SK-N-SH (cell line): ENCODE measurements at regions not wholly inside any gene's neighbourhood (a gene's known extent, or its start where the extent isn't known, plus 50 kb on each side); places are given as distances from the start of the nearest gene placed in this dataset.
A peak's percentile ranks its signal among the peaks of the same experiment; 100 is the strongest.
"Not testable (repeated sequence)": the region's sequence is repeated elsewhere in the genome, so short reads cannot be mapped to it uniquely, and the experiment has no call there.

Source experiments
- CTCF ChIA-PET: fragments of 300-600, 350-600 bp; formaldehyde crosslinking; extraction: SDS; loops from one replicate; lab custom pipeline; 2021; lab: Yijun Ruan, JAX
- POLR2A ChIA-PET: fragments of 350-600 bp; sonication (Branson Sonifier 250); formaldehyde crosslinking; extraction: SDS; loops from one replicate; lab custom pipeline; 2020; ENCODE audit warnings: antibody characterized with exemption, inconsistent platforms; lab: Yijun Ruan, JAX
- DNase-seq: peaks from one replicate; pipeline ENCODE4 v3.0.0; 2012
- H2AFZ ChIP-seq: fragments of 200-600 bp; sonication (generic); 2 replicates; pipeline ENCODE4 v1.8.1; 2016; ENCODE audit warnings: antibody characterized with exemption, mild to moderate bottlenecking, low read depth
- H3F3A ChIP-seq: fragments of 200-600 bp; sonication (generic); replicated peaks from 2 replicates; pipeline ENCODE3; 2016; ENCODE audit warnings: antibody characterized with exemption, mild to moderate bottlenecking; ENCODE audit not compliant: insufficient read depth
- H3K27ac ChIP-seq, 2 experiments: fragments of 200-500 bp in 1 of 2; fragments of 200-600 bp in 1 of 2; sonication (Bioruptor generic) in 1 of 2; sonication (generic), shearing (Covaris generic) in 1 of 2; 2 replicates each; pipeline versions ENCODE4 v1.5.1 to v1.6.1; 2014 to 2016; ENCODE audit warnings: low read depth in 2 of 2, inconsistent platforms in 1 of 2, low read length in 1 of 2, mild to moderate bottlenecking in 1 of 2, mixed read lengths in 1 of 2
- H3K27me3 ChIP-seq: fragments of 200-600 bp; sonication (generic), shearing (Covaris generic); 2 replicates; pipeline ENCODE4 v1.6.1; 2016; ENCODE audit warnings: mixed run types; ENCODE audit not compliant: insufficient read depth
- H3K36me3 ChIP-seq, 2 experiments: fragments of 200-500 bp in 1 of 2; fragments of 200-600 bp in 1 of 2; sonication (Bioruptor generic) in 1 of 2; sonication (generic) in 1 of 2; replicated peaks in 1 of 2; 2 replicates each; pipeline versions ENCODE3 to v1.5.1; 2014 to 2016; ENCODE audit warnings: low read length in 1 of 2, mild to moderate bottlenecking in 1 of 2; ENCODE audit not compliant: insufficient read depth in 2 of 2, control insufficient read depth in 1 of 2
- H3K4me1 ChIP-seq, 2 experiments: fragments of 200-500 bp in 1 of 2; fragments of 200-600 bp in 1 of 2; sonication (Bioruptor generic) in 1 of 2; sonication (generic), shearing (Covaris generic) in 1 of 2; 2 replicates each; pipeline versions ENCODE4 v1.5.1 to v1.6.1; 2014 to 2016; ENCODE audit warnings: low read depth in 1 of 2, low read length in 1 of 2, mixed run types in 1 of 2; ENCODE audit not compliant: insufficient read depth in 2 of 2, control insufficient read depth in 1 of 2
- H3K4me2 ChIP-seq: fragments of 200-600 bp; sonication (generic), shearing (Covaris generic); 2 replicates; pipeline ENCODE4 v1.6.1; 2017; ENCODE audit warnings: mixed run types
- H3K4me3 ChIP-seq, 2 experiments: fragments of 200-500 bp in 1 of 2; fragments of 200-600 bp in 1 of 2; sonication (Bioruptor generic) in 1 of 2; sonication (generic), shearing (Covaris generic) in 1 of 2; 2 replicates each; pipeline versions ENCODE4 v1.5.1 to v1.8.1; 2014 to 2016; ENCODE audit warnings: low read depth in 2 of 2, inconsistent platforms in 1 of 2, low read length in 1 of 2, mild to moderate bottlenecking in 1 of 2, mixed read lengths in 1 of 2, moderate library complexity in 1 of 2
- H3K79me2 ChIP-seq: fragments of 200-600 bp; sonication (generic); 2 replicates; pipeline ENCODE4 v1.8.1; 2017; ENCODE audit warnings: mild to moderate bottlenecking; ENCODE audit not compliant: insufficient read depth
- H3K9ac ChIP-seq: fragments of 200-600 bp; sonication (generic); 2 replicates; pipeline ENCODE4 v1.6.1; 2017; ENCODE audit warnings: mixed run types
- H3K9me2 ChIP-seq: fragments of 200-600 bp; sonication (generic); 2 replicates; pipeline ENCODE4 v1.6.1; 2017; ENCODE audit warnings: mixed run types
- H3K9me3 ChIP-seq: fragments of 200-600 bp; sonication (generic); 2 replicates; pipeline ENCODE4 v1.6.1; 2017; ENCODE audit warnings: mixed run types, mild to moderate bottlenecking, moderate library complexity
- H4K20me1 ChIP-seq: fragments of 200-600 bp; sonication (generic); 2 replicates; pipeline ENCODE4 v1.6.1; 2017; ENCODE audit warnings: mild to moderate bottlenecking, mixed run types; ENCODE audit not compliant: insufficient read depth
- ELF1 ChIP-seq: IDR thresholded peaks from 2 replicates; pipeline ENCODE4 v1.4.0; 2012
- EP300 ChIP-seq, 2 experiments: IDR thresholded peaks; 2 replicates each; pipeline versions ENCODE4 v1.4.0 to v1.6.1; 2012; ENCODE audit warnings: borderline replicate concordance in 1 of 2, low read depth in 1 of 2, low read length in 1 of 2
- FOSL2 ChIP-seq: IDR thresholded peaks from 2 replicates; pipeline ENCODE4 v1.4.0; 2012; ENCODE audit warnings: low read depth, mild to moderate bottlenecking, moderate library complexity, borderline replicate concordance
- FOXJ3 ChIP-seq: sonication (generic); formaldehyde crosslinking; IDR thresholded peaks from 2 replicates; pipeline ENCODE4 v1.5.1; 2020; ENCODE audit warnings: mild to moderate bottlenecking, missing genetic modification reagents
- FOXM1 ChIP-seq: IDR thresholded peaks from 2 replicates; pipeline ENCODE4 v1.4.0; 2012; ENCODE audit warnings: low read depth, mild to moderate bottlenecking
- GATA2 ChIP-seq: sonication (generic); formaldehyde crosslinking; IDR thresholded peaks from 2 replicates; pipeline ENCODE4 v1.5.0; 2020; ENCODE audit warnings: mild to moderate bottlenecking, missing genetic modification reagents
- JUND ChIP-seq: IDR thresholded peaks from 2 replicates; pipeline ENCODE4 v1.4.0; 2012
- MEF2A ChIP-seq: IDR thresholded peaks from 2 replicates; pipeline ENCODE4 v1.4.0; 2012; ENCODE audit warnings: low read depth, borderline replicate concordance
- MXI1 ChIP-seq: IDR thresholded peaks from 2 replicates; pipeline ENCODE4 v1.6.1; 2012; ENCODE audit warnings: mild to moderate bottlenecking, low read depth, low read length, improper control_type of control experiment
- NFIC ChIP-seq: IDR thresholded peaks from 2 replicates; pipeline ENCODE4 v1.4.0; 2012; ENCODE audit warnings: borderline replicate concordance
- NRF1 ChIP-seq: IDR thresholded peaks from 2 replicates; pipeline ENCODE4 v1.6.1; 2012; ENCODE audit warnings: low read depth, mild to moderate bottlenecking, low read length
- POLR2AphosphoS5 ChIP-seq: IDR thresholded peaks from 2 replicates; pipeline ENCODE4 v1.6.1; 2012; ENCODE audit warnings: low read depth, low read length
- RAD21 ChIP-seq: IDR thresholded peaks from 2 replicates; pipeline ENCODE4 v1.6.1; 2012; ENCODE audit warnings: mild to moderate bottlenecking, low read length
- RXRA ChIP-seq: IDR thresholded peaks from 2 replicates; pipeline ENCODE4 v1.4.0; 2012; ENCODE audit warnings: low read depth, mild to moderate bottlenecking, borderline replicate concordance
- SMC3 ChIP-seq: IDR thresholded peaks from 2 replicates; pipeline ENCODE4 v1.6.1; 2012; ENCODE audit warnings: low read depth, low read length, improper control_type of control experiment
- TAF1 ChIP-seq: IDR thresholded peaks from 2 replicates; pipeline ENCODE4 v1.6.1; 2012; ENCODE audit warnings: low read depth, mild to moderate bottlenecking, low read length, moderate library complexity, borderline replicate concordance
- TCF12 ChIP-seq: IDR thresholded peaks from 2 replicates; pipeline ENCODE4 v1.4.0; 2012
- YY1 ChIP-seq: IDR thresholded peaks from 2 replicates; pipeline ENCODE4 v1.4.0; 2012; ENCODE audit warnings: low read depth, mild to moderate bottlenecking
- WGBS: methylation state at CpG from one replicate; pipeline ENCODE4 v1.1.6; 2017; ENCODE audit warnings: low lambda C conversion rate; 5-methylcytosine and 5-hydroxymethylcytosine counted together
- TF ChIP-seq, protein P1 (sequence below): IDR thresholded peaks from 2 replicates; pipeline ENCODE4 v1.4.0; 2012; ENCODE audit warnings: low read depth, borderline replicate concordance
- TF ChIP-seq, protein P2 (sequence below): IDR thresholded peaks from 2 replicates; pipeline ENCODE4 v1.6.1; 2012; ENCODE audit warnings: mild to moderate bottlenecking, low read depth, low read length, moderate library complexity
- TF ChIP-seq, protein P3 (sequence below): IDR thresholded peaks from 2 replicates; pipeline ENCODE4 v1.4.0; 2012; ENCODE audit warnings: low read depth, borderline replicate concordance
- TF ChIP-seq, protein P4 (sequence below): fragments of 200-600 bp; sonication (generic); IDR thresholded peaks from 2 replicates; pipeline ENCODE4 v1.6.1; 2017; ENCODE audit warnings: antibody characterized with exemption, mild to moderate bottlenecking, moderate library complexity

DNA sequence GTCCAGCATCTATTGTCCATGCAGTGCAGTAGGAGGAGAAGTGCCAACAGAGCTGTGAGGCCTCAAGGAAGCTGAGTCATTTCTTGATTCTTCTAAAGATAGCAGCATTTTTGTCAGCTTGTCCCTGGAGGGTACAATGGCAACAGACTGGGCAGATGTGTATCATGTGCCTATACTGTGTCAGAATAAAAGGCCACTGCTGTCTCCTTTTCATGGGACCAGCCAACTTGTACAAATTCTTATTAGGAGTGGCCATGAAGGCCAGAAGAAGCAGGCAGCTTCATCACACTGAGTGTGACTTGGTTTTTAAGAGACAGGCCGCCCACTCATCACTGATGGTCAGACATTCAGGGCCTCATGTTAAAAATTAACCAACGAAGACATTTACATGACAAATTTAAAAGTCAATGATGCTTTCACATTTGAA, 185.0 kb upstream of the FAM241A start (continued):
- peak; percentile 9; the same call in 1 of the 2 replicates for TF ChIP-seq FOSL2
- TF ChIP-seq POLR2AphosphoS5 = no peak
- no peak for TF ChIP-seq FOXM1
- no peak for TF ChIP-seq GATA2 (CRISPR knock-in tag)
- no peak for TF ChIP-seq EP300 (IDR thresholded peaks at IDR 0.05; ENCODE audit: borderline replicate concordance in 1 of 2, low read depth in 1 of 2, low read length in 1 of 2)
- TF ChIP-seq MXI1 = no peak
- TF ChIP-seq RXRA = no peak
- TF ChIP-seq TCF12 = peak; percentile 52
- TF ChIP-seq TAF1 = no peak
- TF ChIP-seq, protein P1, sequence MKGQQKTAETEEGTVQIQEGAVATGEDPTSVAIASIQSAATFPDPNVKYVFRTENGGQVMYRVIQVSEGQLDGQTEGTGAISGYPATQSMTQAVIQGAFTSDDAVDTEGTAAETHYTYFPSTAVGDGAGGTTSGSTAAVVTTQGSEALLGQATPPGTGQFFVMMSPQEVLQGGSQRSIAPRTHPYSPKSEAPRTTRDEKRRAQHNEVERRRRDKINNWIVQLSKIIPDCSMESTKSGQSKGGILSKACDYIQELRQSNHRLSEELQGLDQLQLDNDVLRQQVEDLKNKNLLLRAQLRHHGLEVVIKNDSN = no peak
- TF ChIP-seq SMC3 = no peak
- TF ChIP-seq ELF1 = no peak
- no peak for TF ChIP-seq NRF1
- no peak for TF ChIP-seq RAD21
- TF ChIP-seq YY1 = no peak
- TF ChIP-seq, protein P2, sequence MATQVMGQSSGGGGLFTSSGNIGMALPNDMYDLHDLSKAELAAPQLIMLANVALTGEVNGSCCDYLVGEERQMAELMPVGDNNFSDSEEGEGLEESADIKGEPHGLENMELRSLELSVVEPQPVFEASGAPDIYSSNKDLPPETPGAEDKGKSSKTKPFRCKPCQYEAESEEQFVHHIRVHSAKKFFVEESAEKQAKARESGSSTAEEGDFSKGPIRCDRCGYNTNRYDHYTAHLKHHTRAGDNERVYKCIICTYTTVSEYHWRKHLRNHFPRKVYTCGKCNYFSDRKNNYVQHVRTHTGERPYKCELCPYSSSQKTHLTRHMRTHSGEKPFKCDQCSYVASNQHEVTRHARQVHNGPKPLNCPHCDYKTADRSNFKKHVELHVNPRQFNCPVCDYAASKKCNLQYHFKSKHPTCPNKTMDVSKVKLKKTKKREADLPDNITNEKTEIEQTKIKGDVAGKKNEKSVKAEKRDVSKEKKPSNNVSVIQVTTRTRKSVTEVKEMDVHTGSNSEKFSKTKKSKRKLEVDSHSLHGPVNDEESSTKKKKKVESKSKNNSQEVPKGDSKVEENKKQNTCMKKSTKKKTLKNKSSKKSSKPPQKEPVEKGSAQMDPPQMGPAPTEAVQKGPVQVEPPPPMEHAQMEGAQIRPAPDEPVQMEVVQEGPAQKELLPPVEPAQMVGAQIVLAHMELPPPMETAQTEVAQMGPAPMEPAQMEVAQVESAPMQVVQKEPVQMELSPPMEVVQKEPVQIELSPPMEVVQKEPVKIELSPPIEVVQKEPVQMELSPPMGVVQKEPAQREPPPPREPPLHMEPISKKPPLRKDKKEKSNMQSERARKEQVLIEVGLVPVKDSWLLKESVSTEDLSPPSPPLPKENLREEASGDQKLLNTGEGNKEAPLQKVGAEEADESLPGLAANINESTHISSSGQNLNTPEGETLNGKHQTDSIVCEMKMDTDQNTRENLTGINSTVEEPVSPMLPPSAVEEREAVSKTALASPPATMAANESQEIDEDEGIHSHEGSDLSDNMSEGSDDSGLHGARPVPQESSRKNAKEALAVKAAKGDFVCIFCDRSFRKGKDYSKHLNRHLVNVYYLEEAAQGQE = no peak
- TF ChIP-seq, protein P3, sequence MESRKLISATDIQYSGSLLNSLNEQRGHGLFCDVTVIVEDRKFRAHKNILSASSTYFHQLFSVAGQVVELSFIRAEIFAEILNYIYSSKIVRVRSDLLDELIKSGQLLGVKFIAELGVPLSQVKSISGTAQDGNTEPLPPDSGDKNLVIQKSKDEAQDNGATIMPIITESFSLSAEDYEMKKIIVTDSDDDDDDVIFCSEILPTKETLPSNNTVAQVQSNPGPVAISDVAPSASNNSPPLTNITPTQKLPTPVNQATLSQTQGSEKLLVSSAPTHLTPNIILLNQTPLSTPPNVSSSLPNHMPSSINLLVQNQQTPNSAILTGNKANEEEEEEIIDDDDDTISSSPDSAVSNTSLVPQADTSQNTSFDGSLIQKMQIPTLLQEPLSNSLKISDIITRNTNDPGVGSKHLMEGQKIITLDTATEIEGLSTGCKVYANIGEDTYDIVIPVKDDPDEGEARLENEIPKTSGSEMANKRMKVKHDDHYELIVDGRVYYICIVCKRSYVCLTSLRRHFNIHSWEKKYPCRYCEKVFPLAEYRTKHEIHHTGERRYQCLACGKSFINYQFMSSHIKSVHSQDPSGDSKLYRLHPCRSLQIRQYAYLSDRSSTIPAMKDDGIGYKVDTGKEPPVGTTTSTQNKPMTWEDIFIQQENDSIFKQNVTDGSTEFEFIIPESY = no peak
- peak; percentile 38; the same call in 1 of the 2 replicates for TF ChIP-seq NFIC
- TF ChIP-seq FOXJ3 (CRISPR knock-in tag) = no peak
- no peak for TF ChIP-seq MEF2A
- TF ChIP-seq JUND = peak; percentile 28; the same call in 1 of the 2 replicates
- TF ChIP-seq, protein P4, sequence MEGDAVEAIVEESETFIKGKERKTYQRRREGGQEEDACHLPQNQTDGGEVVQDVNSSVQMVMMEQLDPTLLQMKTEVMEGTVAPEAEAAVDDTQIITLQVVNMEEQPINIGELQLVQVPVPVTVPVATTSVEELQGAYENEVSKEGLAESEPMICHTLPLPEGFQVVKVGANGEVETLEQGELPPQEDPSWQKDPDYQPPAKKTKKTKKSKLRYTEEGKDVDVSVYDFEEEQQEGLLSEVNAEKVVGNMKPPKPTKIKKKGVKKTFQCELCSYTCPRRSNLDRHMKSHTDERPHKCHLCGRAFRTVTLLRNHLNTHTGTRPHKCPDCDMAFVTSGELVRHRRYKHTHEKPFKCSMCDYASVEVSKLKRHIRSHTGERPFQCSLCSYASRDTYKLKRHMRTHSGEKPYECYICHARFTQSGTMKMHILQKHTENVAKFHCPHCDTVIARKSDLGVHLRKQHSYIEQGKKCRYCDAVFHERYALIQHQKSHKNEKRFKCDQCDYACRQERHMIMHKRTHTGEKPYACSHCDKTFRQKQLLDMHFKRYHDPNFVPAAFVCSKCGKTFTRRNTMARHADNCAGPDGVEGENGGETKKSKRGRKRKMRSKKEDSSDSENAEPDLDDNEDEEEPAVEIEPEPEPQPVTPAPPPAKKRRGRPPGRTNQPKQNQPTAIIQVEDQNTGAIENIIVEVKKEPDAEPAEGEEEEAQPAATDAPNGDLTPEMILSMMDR = no peak

DNA sequence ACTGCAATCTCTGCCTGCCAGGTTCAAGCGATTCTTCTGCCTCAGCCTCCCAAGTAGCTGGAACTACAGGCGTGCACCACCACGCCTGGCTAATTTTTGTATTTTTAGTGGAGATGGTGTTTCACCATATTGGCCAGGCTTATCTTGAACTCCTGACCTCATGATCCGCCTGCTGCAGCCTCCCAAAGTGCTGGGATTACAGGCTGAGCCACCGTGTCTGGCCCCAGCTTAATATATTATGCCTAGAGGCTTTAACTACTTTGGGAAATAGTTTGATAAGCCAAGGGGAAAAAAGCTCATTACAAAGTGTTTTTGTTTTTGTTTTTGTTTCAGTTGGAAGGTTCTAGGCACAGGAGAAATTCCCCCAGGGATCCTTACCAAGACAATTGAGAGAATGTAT, 184.2 kb upstream of the FAM241A start:
- H3K9ac ChIP-seq, H3K36me3 ChIP-seq, H3F3A ChIP-seq, H3K4me3 ChIP-seq, H3K9me3 ChIP-seq, DNase-seq, H3K79me2 ChIP-seq, H4K20me1 ChIP-seq, H3K27me3 ChIP-seq, H3K4me1 ChIP-seq, H3K27ac ChIP-seq, H3K9me2 ChIP-seq, POLR2A ChIA-PET, H3K4me2 ChIP-seq, H2AFZ ChIP-seq: not testable (repeated sequence)
- 42% methylated on average over 5 of the region's 5 CpGs for WGBS
- CTCF ChIA-PET = interaction anchor here (1.3 kb wide), 1 partner anchor 24 kb away, joined by 4 read pairs; no protein-coding TSS in a partner anchor
